ENCODE measurements at regions not wholly inside any gene's neighbourhood (a gene's known extent, or its start where the extent isn't known, plus 50 kb on each side); places are given as distances from the start of the nearest gene placed in this dataset.

DNA sequence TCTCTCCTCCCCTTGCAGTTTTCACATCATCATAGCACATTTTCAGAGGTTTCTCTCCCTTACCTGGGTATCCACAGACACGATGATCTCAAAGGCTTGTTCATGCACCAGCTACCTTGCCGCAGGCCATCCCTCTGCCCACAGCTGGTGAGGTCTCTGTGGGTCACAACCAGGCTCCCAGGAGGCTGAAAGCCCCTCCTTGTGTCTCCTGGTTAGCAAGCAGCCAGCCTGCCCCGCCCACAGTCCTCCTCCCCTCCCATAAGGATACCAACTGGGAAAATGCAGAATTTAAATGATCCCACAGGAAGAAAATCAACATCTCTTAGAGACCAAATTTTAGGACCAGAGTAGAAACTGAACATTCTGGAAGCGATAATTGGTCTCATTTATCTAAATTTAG lies 213.5 kb upstream of the PPP2R3A start:
- no peaks in the 10 kb centered on the region for H3K4me1 ChIP-seq (ENCODE audit: low read length)
- H3K27me3 ChIP-seq (ENCODE audit: low read depth, low read length): peaks cover 43% of the 10 kb centered on the region
- H3K9me3 ChIP-seq (ENCODE audit: insufficient read depth, low read length): no peaks in the 10 kb centered on the region

DNA sequence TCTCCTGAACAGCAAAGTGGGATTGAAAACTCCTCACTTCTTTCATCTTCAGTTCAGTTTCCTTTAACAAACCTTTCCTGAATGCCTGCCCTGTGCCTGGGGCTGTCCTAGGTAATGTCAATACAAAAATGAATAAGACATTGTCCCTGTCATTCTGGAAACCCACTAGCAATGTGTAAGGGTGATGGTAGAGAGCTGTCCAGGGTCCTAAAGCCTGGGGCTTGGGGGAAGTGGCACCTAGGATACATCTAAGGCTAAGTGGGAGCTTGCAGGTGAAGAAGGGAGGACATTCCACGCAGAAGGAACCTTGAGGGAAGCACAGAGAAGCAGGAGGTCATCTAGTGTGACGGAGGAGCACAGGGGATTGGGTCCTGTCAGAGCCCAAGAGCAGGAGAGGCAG lies 212.7 kb upstream of the PPP2R3A start:
- no peaks in the 10 kb centered on the region for H4K20me1 ChIP-seq (ENCODE audit: insufficient read depth, low read length)

More for the DNA sequence above, 213.5 kb upstream of the PPP2R3A start:
- no peaks in the 10 kb centered on the region for H3K79me2 ChIP-seq (ENCODE audit: low read length)
- no peaks in the 10 kb centered on the region for H4K20me1 ChIP-seq (ENCODE audit: insufficient read depth, low read length)
- no peak overlapping the region for H3K9ac ChIP-seq (ENCODE audit: low read length)
- no peak overlapping the region for H3K4me3 ChIP-seq (ENCODE audit: low read length)
- no peaks in the 10 kb centered on the region for H3K36me3 ChIP-seq (replicated peaks; ENCODE audit: low read depth, low read length)
- H3K27ac ChIP-seq (ENCODE audit: low read length): no peak overlapping the region
- TF ChIP-seq, protein P1, sequence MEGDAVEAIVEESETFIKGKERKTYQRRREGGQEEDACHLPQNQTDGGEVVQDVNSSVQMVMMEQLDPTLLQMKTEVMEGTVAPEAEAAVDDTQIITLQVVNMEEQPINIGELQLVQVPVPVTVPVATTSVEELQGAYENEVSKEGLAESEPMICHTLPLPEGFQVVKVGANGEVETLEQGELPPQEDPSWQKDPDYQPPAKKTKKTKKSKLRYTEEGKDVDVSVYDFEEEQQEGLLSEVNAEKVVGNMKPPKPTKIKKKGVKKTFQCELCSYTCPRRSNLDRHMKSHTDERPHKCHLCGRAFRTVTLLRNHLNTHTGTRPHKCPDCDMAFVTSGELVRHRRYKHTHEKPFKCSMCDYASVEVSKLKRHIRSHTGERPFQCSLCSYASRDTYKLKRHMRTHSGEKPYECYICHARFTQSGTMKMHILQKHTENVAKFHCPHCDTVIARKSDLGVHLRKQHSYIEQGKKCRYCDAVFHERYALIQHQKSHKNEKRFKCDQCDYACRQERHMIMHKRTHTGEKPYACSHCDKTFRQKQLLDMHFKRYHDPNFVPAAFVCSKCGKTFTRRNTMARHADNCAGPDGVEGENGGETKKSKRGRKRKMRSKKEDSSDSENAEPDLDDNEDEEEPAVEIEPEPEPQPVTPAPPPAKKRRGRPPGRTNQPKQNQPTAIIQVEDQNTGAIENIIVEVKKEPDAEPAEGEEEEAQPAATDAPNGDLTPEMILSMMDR (IDR thresholded peaks at IDR 0.05; ENCODE audit: low read depth, low read length): no peak
- TF ChIP-seq EZH2phosphoT487 (IDR thresholded peaks at IDR 0.05; ENCODE audit: low read depth): no peak
- no peak overlapping the region for H2AFZ ChIP-seq (ENCODE audit: low read depth, low read length)
- H3K4me2 ChIP-seq (ENCODE audit: low read length): no peak overlapping the region

DNA sequence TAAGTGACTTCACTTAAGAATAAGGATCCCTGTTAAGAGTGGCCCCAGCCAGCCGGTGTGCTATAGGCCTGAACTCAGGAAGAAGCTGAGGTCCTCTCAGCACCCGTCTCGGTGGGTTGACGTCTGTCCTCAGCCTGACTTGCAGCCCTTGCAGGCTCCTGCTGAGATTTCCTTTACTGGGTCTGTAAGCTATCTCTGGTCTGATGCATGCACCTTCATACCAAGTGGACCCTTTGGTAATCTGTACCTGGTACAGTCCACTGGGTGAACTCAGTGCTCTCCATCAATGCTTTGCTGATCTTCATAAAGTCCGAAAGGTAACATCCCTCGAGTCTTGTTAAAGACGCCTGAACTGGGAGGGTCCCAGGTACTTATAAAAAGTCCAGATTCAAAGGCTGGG lies 212.0 kb upstream of the PPP2R3A start:
- H3K9ac ChIP-seq (ENCODE audit: low read length): no peak overlapping the region
- no peaks in the 10 kb centered on the region for H4K20me1 ChIP-seq (ENCODE audit: insufficient read depth, low read length)
- no peak for TF ChIP-seq EZH2phosphoT487 (IDR thresholded peaks at IDR 0.05; ENCODE audit: low read depth)
- TF ChIP-seq, protein P1 (IDR thresholded peaks at IDR 0.05; ENCODE audit: low read depth, low read length): no peak
- no peaks in the 10 kb centered on the region for H3K4me1 ChIP-seq (ENCODE audit: low read length)
- no peak overlapping the region for H3K27ac ChIP-seq (ENCODE audit: low read length)
- no peak overlapping the region for H3K4me2 ChIP-seq (ENCODE audit: low read length)
- no peaks in the 10 kb centered on the region for H3K79me2 ChIP-seq (ENCODE audit: low read length)
- peaks cover 41% of the 10 kb centered on the region for H3K27me3 ChIP-seq (ENCODE audit: low read depth, low read length)
- no peaks in the 10 kb centered on the region for H3K9me3 ChIP-seq (ENCODE audit: insufficient read depth, low read length)
- H2AFZ ChIP-seq (ENCODE audit: low read depth, low read length): no peak overlapping the region
- H3K36me3 ChIP-seq (replicated peaks; ENCODE audit: low read depth, low read length): no peaks in the 10 kb centered on the region
- no peak overlapping the region for H3K4me3 ChIP-seq (ENCODE audit: low read length)

More for the DNA sequence above, 212.7 kb upstream of the PPP2R3A start:
- Histone ChIP-seq H3K9me3 (ENCODE audit: insufficient read depth, low read length) (no peaks in the 10 kb centered on the region), H3K27me3 (ENCODE audit: low read depth, low read length) (peaks cover 44% of the 10 kb centered on the region), H3K4me3 (ENCODE audit: low read length) (no peak overlapping the region), H3K79me2 (ENCODE audit: low read length) (no peaks in the 10 kb centered on the region), H3K4me1 (ENCODE audit: low read length) (no peaks in the 10 kb centered on the region), H2AFZ (ENCODE audit: low read depth, low read length) (no peak overlapping the region), H3K27ac (ENCODE audit: low read length) (no peak overlapping the region), H3K4me2 (ENCODE audit: low read length) (no peak overlapping the region), H3K9ac (ENCODE audit: low read length) (no peak overlapping the region), H3K36me3 (replicated peaks; ENCODE audit: low read depth, low read length) (no peaks in the 10 kb centered on the region)
- TF ChIP-seq, protein P1 (IDR thresholded peaks at IDR 0.05; ENCODE audit: low read depth, low read length): no peak
- TF ChIP-seq EZH2phosphoT487 (IDR thresholded peaks at IDR 0.05; ENCODE audit: low read depth): no peak

DNA sequence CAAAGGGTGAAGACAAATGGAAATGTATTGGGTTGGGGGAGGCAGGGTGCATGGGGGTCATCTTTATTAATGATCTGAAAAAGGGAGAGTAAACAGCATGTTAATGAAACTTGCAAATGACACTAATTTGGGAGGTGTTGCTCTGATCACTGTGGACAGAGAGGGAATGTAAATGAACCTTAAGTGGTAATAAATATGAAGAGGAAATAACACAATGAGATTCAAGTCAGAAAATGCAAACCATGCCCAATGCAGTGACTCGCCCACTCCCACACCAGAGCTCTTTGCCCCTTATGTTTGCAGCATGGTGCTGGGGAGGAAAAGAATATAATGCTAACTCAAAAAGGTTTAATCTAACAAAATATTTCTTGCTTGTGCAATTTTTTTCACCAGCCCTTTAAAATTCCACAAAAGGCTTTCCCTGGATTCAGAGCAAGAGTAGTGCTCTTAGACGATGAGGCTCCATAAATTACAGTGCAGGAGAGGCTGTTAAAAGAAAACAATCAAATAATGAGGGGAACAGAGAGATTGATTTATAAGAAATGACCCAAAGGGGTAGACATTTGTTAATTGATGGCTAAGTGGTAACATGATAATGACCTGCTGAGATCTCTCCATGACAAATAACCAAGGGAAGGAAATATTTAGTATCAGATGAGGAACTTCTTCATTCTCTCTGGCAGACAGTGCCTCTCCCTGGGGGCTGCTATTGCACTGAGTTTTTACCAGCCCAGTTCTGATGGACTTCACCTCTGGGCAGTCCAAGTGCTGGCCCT lies 210.0 kb upstream of the PPP2R3A start:
- Histone ChIP-seq H2AFZ (ENCODE audit: low read depth, low read length) (no peak overlapping the region), H3K27ac (ENCODE audit: low read length) (no peak overlapping the region), H3K9me3 (ENCODE audit: insufficient read depth, low read length) (no peaks in the 10 kb centered on the region), H3K4me1 (ENCODE audit: low read length) (no peaks in the 10 kb centered on the region), H3K27me3 (ENCODE audit: low read depth, low read length) (peaks cover 33% of the 10 kb centered on the region; the same call in 1 of the 2 replicates), H3K79me2 (ENCODE audit: low read length) (no peaks in the 10 kb centered on the region), H3K4me2 (ENCODE audit: low read length) (no peak overlapping the region), H4K20me1 (ENCODE audit: insufficient read depth, low read length) (no peaks in the 10 kb centered on the region), H3K36me3 (replicated peaks; ENCODE audit: low read depth, low read length) (no peaks in the 10 kb centered on the region), H3K9ac (ENCODE audit: low read length) (no peak overlapping the region), H3K4me3 (ENCODE audit: low read length) (no peak overlapping the region)
- TF ChIP-seq EZH2phosphoT487 (IDR thresholded peaks at IDR 0.05; ENCODE audit: low read depth): no peak
- TF ChIP-seq, protein P1 (IDR thresholded peaks at IDR 0.05; ENCODE audit: low read depth, low read length): no peak
